Stimulated activated CD4-positive, alpha-beta T cell treated with anti-CD3 and anti-CD28 coated beads, Interleukin-15, amount 100 ng/mL, for 48 hours (primary cell): ENCODE measurements at regions not wholly inside any gene's neighbourhood (a gene's known extent, or its start where the extent isn't known, plus 50 kb on each side); places are given as distances from the start of the nearest gene placed in this dataset.
"Not testable (repeated sequence)": the region's sequence is repeated elsewhere in the genome, so short reads cannot be mapped to it uniquely, and the experiment has no call there.

ENCODE experiments used
- DNase-seq, 2 donors: peaks; one replicate each; pipeline ENCODE4 v3.0.0-alpha.2; 2020; ENCODE audit warnings: low read depth in 2 of 2

DNA sequence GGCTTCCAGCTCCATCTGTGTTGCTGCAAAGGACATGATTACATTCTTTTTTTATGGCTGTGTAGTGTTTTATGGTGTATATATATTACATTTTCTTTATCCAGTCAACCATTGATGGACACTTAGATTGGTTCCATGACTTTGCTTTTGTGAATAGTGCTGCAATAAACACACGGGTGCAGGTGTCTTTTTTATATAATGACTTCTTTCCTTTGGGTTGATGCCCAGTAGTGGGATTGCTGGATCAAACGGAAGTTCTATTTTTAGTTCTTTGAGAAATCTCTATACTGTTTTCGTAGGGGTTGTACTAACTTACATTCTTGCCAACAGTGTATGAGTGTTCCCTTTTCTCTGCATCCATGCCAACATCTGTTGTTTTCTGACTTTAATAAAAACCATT lies 189.7 kb downstream of the ACTR3B start:
- no peak for DNase-seq

GRCh38 chr7:152949790-152950189 lies 190.2 kb downstream of the ACTR3B start:
- DNase-seq, result no peak

GRCh38 chr7:152956006-152956405 lies 196.5 kb downstream of the ACTR3B start:
- no peak for DNase-seq

GRCh38 chr7:152959610-152960009 lies 200.1 kb downstream of the ACTR3B start:
- DNase-seq, result no peak

- DNase-seq, result not testable (repeated sequence)
Measured at GRCh38 chr7:152961796-152962195, 202.2 kb downstream of the ACTR3B start.

DNA sequence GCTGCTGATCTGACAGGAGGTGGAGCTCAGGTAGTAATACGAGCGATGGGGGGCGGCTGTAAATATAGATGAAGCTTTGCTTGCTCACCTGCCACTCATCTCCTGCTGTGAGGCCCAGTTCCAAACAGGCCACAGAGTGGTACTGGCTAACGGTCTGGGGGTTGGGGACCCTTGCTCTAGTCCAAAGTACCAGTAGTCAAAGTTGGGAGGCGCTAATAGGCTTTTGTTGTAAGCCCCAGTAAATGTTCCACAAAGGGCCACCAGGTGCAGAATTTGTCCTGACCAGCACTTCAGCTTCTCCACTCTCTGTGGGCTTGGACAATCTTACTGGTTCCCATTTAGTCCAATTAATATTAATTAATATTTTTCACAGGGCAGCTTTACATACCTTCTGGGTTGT lies 206.6 kb downstream of the ACTR3B start:
- no peak for DNase-seq

GRCh38 chr7:152967958-152968357 lies 208.4 kb downstream of the ACTR3B start:
- no peak for DNase-seq

DNA sequence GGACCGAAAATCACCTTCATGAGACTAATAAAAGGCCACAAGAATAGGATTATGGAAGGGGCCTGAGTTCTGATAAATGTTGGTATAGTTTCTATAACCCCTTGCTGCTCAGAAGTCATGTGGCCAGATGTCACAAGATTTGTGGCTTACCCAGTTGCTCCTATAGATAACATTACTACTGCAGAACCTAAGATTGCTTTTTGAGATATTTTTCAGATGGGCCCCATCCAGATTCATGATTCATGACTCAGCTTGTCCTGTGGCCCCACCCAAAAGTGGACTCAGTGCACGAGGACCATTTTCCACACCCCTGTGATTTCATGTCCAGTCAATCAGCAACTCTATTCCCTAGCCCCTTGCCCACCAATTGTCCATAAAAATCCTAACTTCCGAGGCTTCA lies 209.0 kb downstream of the ACTR3B start:
- no peak for DNase-seq

GRCh38 chr7:152969335-152969734 lies 209.8 kb downstream of the ACTR3B start:
- DNase-seq, result no peak

DNA sequence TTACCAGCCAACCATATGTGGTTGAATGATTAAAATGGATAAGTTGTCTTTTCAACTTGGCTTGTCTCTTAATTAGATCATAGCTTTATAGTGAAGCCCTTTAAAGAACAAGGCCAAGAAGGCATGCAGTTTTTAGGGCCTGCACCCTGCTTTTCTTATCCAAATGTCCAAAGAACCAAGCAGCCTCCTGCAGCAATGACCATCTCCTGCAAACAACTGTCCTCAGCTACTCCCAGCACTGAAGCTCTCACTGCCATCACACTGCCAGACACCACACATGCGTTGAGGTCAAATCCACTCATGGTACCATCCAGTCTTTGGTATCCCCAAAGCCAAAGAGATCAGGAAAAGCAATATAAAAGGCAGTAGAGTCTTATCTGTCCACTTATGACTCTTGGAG lies 210.3 kb downstream of the ACTR3B start:
- DNase-seq, result no peak

DNA sequence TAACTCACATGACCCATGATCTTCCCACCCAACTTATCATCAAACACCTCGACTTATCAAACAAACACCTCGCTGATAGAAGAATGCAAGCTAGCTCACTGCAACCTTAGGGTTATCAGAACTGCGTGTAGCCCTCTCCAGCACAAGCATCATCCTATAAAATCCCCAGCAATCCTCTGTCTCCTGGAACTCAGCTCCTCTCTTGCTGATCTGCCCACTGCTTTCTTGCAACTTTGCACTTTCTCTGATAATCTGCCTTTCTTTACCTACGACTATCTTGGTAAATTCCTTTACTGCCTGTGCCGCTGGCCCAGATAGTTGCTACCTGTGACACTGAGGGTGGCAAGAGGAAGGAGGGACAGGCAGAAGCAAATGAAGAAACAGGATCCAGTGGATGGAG lies 210.9 kb downstream of the ACTR3B start:
- DNase-seq, result no peak

- DNase-seq, result no peak
Measured at GRCh38 chr7:152974577-152974976, 215.0 kb downstream of the ACTR3B start.

DNA sequence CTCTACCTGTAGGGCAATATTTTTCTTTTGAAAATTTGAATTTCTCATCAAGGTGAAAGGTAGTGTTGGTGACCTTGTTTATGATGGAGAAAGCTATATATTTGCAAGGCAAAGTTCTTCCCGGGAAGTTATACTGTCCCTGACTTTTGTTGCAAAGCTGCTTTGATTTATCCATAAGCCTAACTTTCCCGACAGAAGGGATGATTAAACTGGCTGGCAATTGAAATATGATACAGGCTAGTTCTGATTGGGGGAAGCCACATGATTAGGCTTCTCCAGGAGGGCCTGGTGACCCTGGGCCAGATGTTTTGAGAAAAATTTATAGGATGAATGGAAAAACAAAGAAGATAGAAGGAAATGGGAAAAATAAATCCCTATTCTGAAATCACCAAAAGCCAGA lies 215.5 kb downstream of the ACTR3B start:
- DNase-seq, result no peak

DNA sequence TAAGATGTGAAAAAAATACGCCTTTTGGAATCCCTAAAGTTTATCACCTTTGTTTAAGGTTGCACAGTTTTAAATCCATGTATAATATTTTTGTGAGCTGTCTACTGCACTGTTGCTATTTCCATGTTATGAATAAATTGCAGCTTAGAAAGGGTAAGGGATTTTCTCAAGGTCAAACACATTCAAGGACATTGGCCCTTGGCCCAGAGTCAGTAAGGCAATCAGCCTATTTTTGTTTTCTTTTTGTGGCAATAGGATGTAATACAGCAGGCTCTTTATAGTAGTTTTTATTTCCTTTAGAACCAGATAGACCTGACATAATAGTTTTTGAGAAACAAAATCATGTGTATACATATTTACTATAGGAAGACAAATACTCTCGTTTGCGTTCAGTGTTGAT lies 219.8 kb downstream of the ACTR3B start:
- DNase-seq, result no peak

GRCh38 chr7:152984421-152984820 lies 224.9 kb downstream of the ACTR3B start:
- DNase-seq, result no peak

- no peak for DNase-seq
Measured at GRCh38 chr7:152986376-152986775, 226.8 kb downstream of the ACTR3B start.

- DNase-seq, result no peak
Measured at GRCh38 chr7:152987656-152988055, 228.1 kb downstream of the ACTR3B start.

- DNase-seq, result no peak
Measured at GRCh38 chr7:152989889-152990380, 230.4 kb downstream of the ACTR3B start.

DNA sequence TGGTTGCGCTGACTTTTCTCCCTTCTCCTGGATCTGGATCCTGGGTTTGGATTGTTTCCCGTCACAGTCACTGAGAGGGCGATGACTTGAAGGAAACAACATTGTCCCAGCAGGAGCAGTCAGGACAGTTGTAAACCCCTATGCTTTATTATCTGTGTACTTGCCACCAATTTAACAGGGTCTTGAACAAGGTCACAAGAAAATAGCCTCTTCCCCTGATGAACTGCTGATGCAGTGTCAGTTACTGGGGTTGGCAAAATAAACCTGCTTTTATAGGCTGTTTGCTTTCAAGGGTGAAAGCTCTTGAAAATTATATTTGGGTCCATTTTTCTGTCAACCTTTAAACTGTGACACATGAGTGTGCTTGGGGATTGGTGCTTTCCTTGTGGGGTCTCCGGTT lies 238.9 kb downstream of the ACTR3B start:
- no peak for DNase-seq

GRCh38 chr7:153002115-153002514 lies 242.6 kb downstream of the ACTR3B start:
- DNase-seq, result no peak

- no peak for DNase-seq
Measured at GRCh38 chr7:153002572-153002971, 243.0 kb downstream of the ACTR3B start.

- no peak for DNase-seq
Measured at GRCh38 chr7:153004341-153004740, 244.8 kb downstream of the ACTR3B start.

DNA sequence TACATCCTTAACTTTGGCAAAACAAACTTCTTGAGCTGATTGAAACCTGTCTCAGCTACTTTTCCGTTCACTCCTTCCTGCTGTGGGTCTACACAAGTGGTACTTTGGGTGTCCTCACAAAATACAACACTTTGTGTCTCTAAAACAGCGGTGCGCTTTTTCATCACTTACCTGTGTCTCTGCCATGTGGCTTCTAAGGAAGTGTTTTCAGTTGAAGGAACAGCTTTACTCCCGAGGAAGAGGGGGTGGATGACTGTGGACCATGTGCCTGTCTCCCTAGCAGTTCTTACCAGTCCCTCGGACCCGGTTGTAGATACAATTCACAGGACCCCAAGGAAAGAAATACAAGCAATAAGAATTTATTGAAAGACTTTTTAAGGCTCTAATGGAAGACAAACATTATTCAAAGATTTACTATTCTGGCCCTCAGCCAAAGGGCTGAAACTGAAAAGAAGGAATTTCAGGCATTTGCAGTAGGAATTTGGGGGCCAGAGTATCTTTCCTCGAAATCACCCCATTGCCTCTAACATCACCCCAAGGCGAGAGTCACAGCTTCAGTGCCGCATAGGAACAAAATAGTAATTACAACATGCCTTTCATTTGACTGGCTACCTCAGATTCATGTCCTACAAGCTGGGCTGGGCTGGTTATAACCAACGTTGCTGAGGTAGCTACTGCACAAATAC lies 246.3 kb downstream of the ACTR3B start:
- no peak for DNase-seq

GRCh38 chr7:153006452-153006851 lies 246.9 kb downstream of the ACTR3B start:
- DNase-seq, result no peak
